NCI-H146 treated with DMSO at 0.1 percent for 48 hours (cell line): ENCODE measurements at regions not wholly inside any gene's neighbourhood (a gene's known extent, or its start where the extent isn't known, plus 50 kb on each side); places are given as distances from the start of the nearest gene placed in this dataset.
"Not testable (repeated sequence)": the region's sequence is repeated elsewhere in the genome, so short reads cannot be mapped to it uniquely, and the experiment has no call there.

Source experiments
- DNase-seq: peaks from one replicate; lab custom pipeline; 2025; ENCODE audit not compliant: unreplicated experiment; lab: John Stamatoyannopoulos, UW

GRCh38 chr2:76175295-76175694 lies 464.6 kb upstream of the GCFC2 start:
- no peak for DNase-seq

- DNase-seq = no peak
Measured at GRCh38 chr2:76174505-76174904, 463.8 kb upstream of the GCFC2 start.

DNA sequence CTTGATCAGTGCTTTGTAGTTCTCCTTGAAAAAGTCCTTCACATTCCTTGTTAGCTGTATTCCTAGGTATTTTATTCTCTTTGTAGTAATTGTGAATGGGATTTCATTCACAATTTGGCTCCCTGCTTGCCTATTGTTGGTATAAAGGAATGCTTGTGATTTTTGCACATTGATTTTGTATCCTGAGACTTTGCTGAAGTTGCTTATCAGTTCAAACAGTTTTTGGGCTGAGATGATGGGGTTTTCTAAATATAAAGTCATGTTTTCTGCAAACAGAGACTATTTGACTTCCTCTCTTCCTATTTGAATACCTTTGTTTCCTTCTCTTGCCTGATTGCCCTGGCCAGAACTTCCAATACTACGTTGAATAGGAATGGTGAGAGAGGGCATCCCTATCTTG lies 462.5 kb upstream of the GCFC2 start:
- DNase-seq = not testable (repeated sequence)

GRCh38 chr2:76172154-76172595 lies 461.5 kb upstream of the GCFC2 start:
- DNase-seq = not testable (repeated sequence)

- no peak for DNase-seq
Measured at GRCh38 chr2:76170856-76171255, 460.1 kb upstream of the GCFC2 start.

- no peak for DNase-seq
Measured at GRCh38 chr2:76170009-76170384, 459.3 kb upstream of the GCFC2 start.

DNA sequence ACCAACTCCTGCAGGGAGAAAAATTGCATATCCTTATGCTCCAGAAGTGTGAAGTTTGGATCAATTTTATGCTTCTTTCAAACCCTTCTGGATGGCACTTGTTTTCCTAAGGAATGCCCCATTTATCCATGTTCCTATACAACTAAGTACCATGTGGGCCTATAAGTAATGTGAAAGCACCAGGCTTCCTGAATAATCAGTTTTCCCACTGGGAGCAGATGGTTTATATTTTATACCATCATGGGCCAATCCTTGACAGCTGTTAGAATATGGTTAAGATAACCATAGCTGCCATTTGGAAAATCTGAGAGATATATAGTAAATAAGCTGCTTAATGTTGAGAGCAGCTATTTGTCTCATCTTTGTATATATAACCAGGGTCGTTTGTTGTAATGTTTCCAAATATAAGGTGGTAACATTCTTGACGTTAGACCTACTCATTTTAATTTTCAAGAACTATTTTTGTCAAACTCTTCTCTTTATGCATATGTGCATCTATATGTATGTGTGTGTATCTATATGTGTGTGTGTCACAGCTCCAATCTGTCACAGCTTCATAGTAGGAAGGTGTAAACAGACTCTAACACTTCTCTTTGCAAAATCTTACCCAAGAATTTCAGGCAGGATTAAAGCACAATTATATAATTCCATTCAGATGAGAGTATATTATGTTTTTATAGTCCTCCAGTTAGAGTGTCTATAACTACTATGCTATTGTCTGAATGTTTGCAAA lies 458.7 kb upstream of the GCFC2 start:
- DNase-seq = no peak

GRCh38 chr2:76163860-76164259 lies 453.1 kb upstream of the GCFC2 start:
- no peak for DNase-seq

- no peak for DNase-seq
Measured at GRCh38 chr2:76160670-76161069, 450.0 kb upstream of the GCFC2 start.

DNA sequence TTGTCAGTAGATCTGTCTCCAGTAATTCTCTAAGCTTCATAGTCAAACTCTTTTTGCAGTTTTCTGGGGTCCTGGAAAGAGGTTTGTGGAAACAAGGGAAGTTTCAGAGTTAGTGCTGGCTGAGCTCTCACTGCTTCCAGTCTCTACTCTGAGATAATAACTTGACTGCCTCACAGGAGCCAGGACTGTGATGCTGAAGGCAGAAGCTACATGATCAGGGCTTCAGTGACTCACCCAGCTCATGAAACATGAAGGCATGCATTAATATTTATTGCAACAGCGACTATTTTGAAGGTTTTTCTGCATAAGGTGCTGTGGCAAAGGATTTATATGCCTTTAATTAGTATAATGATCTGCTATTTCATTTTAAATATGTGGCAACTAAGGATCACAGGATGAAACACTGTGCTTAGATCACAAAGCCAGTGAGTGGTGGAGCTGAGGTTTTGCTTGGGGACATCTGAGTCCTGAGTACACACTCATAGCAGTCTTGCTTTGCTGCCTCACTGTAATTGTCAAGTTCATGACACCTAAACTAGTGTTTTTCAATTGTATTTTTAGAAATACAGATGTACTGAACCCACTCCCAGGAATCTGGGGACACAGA lies 448.4 kb upstream of the GCFC2 start:
- DNase-seq = no peak

- DNase-seq = no peak
Measured at GRCh38 chr2:76157531-76157930, 446.8 kb upstream of the GCFC2 start.

DNA sequence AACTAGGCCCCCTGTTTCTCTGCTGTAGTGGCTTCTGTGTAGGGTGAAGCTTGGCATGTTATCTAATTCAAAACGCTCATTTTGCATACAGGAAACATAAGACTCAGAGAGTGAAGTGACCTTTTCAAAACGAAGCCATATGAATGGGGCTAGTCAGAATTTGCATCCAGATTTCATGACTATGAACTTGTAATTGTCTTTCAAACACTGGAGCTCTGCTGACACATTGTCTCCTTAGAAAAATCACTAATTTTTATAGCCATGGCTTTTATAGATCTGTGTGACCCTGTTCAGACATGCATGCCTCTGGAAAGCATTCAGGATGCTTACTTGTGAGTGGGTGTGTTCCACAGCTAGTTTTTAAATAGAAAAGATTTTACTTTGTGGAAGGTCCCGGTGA lies 444.3 kb upstream of the GCFC2 start:
- no peak for DNase-seq

DNA sequence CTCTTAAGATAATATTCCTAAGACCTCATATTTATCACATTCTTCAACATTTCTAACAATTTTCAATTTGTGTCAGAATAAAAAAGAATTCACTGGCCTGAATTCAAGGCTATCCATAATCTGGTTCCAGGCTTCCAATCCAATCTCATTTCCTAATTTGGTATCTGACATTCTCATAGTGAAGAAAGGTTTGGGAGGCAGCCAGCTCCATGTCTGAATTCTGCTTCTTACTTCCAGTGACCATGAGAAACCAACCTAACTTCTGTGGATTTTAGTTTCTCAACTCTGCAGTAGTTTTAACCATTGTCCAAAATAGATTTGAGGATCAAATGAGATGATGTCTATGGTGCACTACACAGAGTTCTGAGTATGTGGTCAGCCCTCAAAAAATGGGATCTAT lies 439.1 kb upstream of the GCFC2 start:
- DNase-seq = no peak

GRCh38 chr2:76139303-76139702 lies 428.6 kb upstream of the GCFC2 start:
- not testable (repeated sequence) for DNase-seq

DNA sequence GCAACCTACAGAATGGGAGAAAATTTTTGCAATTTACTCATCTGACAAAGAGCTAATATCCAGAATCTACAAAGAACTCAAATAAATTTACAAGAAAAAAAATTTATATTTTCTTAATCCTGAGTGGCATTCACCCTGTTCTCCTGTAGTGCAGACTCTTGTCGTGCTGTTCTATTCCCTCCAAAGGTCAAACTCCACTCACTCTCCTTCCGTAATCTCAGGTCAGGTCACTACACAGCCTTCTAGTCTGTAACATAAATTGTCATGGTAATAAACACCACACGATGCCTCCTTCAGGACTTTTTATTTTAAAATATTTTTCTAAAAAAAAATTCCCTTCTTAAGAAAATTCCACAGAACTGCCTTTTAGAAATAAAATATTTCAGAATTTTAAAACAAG lies 417.9 kb upstream of the GCFC2 start:
- DNase-seq = no peak

- DNase-seq = no peak
Measured at GRCh38 chr2:76120176-76120575, 409.5 kb upstream of the GCFC2 start.

DNA sequence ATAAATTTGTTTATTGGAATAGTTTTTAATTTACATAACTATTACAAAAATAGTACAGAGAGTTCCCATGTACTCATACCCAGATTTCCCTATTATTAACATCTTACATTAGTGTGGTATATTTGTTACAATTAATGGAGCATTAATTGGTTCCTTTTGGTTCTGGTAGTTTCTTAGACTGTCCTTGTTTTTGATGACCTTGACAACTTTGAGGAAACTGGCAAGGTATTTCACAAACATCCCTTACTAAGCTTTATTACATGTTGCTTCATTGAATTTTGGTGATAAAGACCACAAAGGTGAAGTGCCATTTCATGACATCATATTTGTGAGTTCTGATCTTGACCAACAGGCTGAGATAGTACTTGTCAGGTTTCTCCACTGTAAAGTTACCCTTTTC lies 379.0 kb upstream of the GCFC2 start:
- no peak for DNase-seq

DNA sequence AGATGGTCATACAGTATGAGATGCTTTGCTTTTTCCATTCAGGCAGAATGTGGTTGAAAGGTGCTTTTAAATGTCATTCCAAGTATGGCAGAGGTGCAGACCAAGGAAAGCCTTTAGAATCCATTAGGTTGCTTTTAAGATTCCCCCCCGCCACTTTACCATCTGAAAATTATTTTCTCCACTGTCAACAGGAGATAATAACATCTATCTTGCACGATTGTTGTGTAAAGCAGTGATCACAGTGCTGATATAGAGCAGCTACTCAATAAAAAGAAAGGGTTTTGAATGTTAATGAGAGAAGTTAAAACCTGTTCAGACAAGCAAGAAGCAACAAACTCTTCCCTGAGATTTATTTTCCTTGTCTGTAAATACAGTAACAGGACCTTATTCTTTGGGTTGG lies 372.5 kb upstream of the GCFC2 start:
- DNase-seq = no peak

- DNase-seq = no peak
Measured at GRCh38 chr2:76082509-76082908, 371.8 kb upstream of the GCFC2 start.

DNA sequence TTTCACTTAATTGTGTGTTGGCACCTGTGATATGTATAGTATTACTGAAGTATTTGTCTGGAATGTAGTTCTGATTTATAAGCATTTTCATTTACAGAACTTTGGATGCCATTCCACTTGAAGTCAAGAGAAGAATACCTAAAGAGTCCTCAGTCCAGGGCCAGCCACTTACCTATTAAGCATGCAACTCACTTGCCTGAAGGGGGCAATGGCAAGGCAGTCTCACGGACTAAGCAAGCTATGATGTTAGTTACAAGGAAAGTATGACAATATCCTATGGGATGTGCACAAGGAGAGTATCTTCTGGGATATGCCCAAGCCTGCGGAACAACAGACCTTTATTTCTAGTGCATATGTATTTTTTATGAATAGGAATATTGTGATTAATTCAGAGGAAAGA lies 369.4 kb upstream of the GCFC2 start:
- DNase-seq = no peak

- DNase-seq = no peak
Measured at GRCh38 chr2:76075126-76075525, 364.4 kb upstream of the GCFC2 start.

GRCh38 chr2:76073992-76074604 lies 363.4 kb upstream of the GCFC2 start:
- DNase-seq = no peak
